HepG2 (cell line): ENCODE measurements at regions not wholly inside any gene's neighbourhood (a gene's known extent, or its start where the extent isn't known, plus 50 kb on each side); places are given as distances from the start of the nearest gene placed in this dataset.

Experiments used
- ATAC-seq: fragments of 200-7000 bp; cut with Tn5 transposase; 3 replicates; pipeline ENCODE4 v1.9.1; 2020; ENCODE audit warnings: mild to moderate bottlenecking, moderate library complexity
- BruUV-seq: library from RNA; stranded (reverse); fragments of 400-500 nt; replicated peaks from 2 replicates; lab custom pipeline; 2021; lab: Mats Ljungman, UMichigan
- CTCF ChIA-PET: fragments of 300-600 bp; formaldehyde crosslinking; extraction: SDS; loops from one replicate; lab custom pipeline; 2021; ENCODE audit warnings: low total read pairs, inconsistent platforms, low intra/inter-chr PET ratio; lab: Yijun Ruan, JAX
- POLR2A ChIA-PET: fragments of 350-600 bp; sonication (Branson Sonifier 250); formaldehyde crosslinking; loops from one replicate; lab custom pipeline; 2020; ENCODE audit warnings: antibody characterized with exemption, inconsistent platforms; lab: Yijun Ruan, JAX
- DNase-seq: peaks from one replicate; pipeline ENCODE4 v3.0.0-alpha.2; 2015; ENCODE audit warnings: low spot score
- FAIRE-seq: peaks from 3 replicates; lab custom pipeline; 2011; peaks lifted over from hg19 to GRCh38; lab: Jason Lieb, UNC
- H2AFZ ChIP-seq: one replicate; pipeline ENCODE4 v1.6.1; 2011; ENCODE audit warnings: low read length, inconsistent platforms
- H3K27ac ChIP-seq: fragments of 300-600 bp; 3 replicates; pipeline ENCODE4 v1.8.0; 2011; ENCODE audit warnings: mixed run types, mild to moderate bottlenecking, mixed read lengths, low read length, inconsistent platforms; ENCODE audit not compliant: insufficient read depth; ENCODE audit errors: extremely low read length
- H3K27me3 ChIP-seq, 2 experiments: fragments of 200-600 bp in 1 of 2; 2 replicates in 1 of 2; 3 replicates in 1 of 2; pipeline versions ENCODE4 v1.6.0 to v1.8.0; 2011; ENCODE audit warnings: low read length in 2 of 2, mild to moderate bottlenecking in 2 of 2, moderate library complexity in 2 of 2, inconsistent platforms in 1 of 2; ENCODE audit not compliant: insufficient read depth in 2 of 2, control insufficient read depth in 1 of 2
- H3K36me3 ChIP-seq, 2 experiments: fragments of 200-600 bp in 1 of 2; replicated peaks in 1 of 2; 2 replicates in 1 of 2; 3 replicates in 1 of 2; pipeline versions ENCODE4 v1.5.1 to v1.8.0; 2011; ENCODE audit warnings: low read length in 2 of 2, inconsistent platforms in 1 of 2; ENCODE audit not compliant: insufficient read depth in 2 of 2, control insufficient read depth in 1 of 2
- H3K4me1 ChIP-seq: 2 replicates; pipeline ENCODE4 v1.5.1; 2012; ENCODE audit warnings: low read length, inconsistent platforms; ENCODE audit not compliant: insufficient read depth
- H3K4me2 ChIP-seq: 2 replicates; pipeline ENCODE4 v1.6.0; 2011; ENCODE audit warnings: low read depth, low read length, inconsistent platforms
- H3K4me3 ChIP-seq, 3 experiments: fragments of 200-600 bp in 1 of 3; sonication (generic), shearing (Covaris generic) in 1 of 3; replicated peaks in 1 of 3; 2 replicates each; pipeline ENCODE4 v1.5.1; 2011 to 2016; ENCODE audit warnings: low read length in 3 of 3, inconsistent platforms in 2 of 3, low read depth in 2 of 3, mild to moderate bottlenecking in 2 of 3, control low read depth in 1 of 3, mixed read lengths in 1 of 3; ENCODE audit not compliant: insufficient read depth in 1 of 3
- H3K79me2 ChIP-seq: one replicate; pipeline ENCODE4 v1.6.1; 2011; ENCODE audit warnings: low read length, inconsistent platforms; ENCODE audit not compliant: insufficient read depth
- H3K9ac ChIP-seq: 2 replicates; pipeline ENCODE4 v1.6.0; 2011; ENCODE audit warnings: mild to moderate bottlenecking, low read depth, low read length, inconsistent platforms; ENCODE audit not compliant: insufficient read depth
- H3K9me3 ChIP-seq: 2 replicates; pipeline ENCODE4 v1.5.1; 2012; ENCODE audit warnings: mild to moderate bottlenecking, low read length
- H4K20me1 ChIP-seq: 2 replicates; pipeline ENCODE4 v1.6.0; 2011; ENCODE audit warnings: inconsistent platforms, mild to moderate bottlenecking, low read length, moderate library complexity; ENCODE audit not compliant: insufficient read depth
- HNF4G ChIP-seq, 2 experiments: sonication (generic) in 1 of 2; formaldehyde crosslinking in 1 of 2; IDR thresholded peaks; 2 replicates each; pipeline versions ENCODE4 v1.4.0 to v1.6.1; 2011 to 2020; ENCODE audit warnings: borderline replicate concordance in 2 of 2, low read depth in 2 of 2, mild to moderate bottlenecking in 2 of 2, low read length in 1 of 2, missing genetic modification reagents in 1 of 2, moderate library complexity in 1 of 2
- HOXA9 ChIP-seq: sonication (generic); formaldehyde crosslinking; IDR thresholded peaks from 2 replicates; pipeline ENCODE4 v1.8.1; 2022; ENCODE audit warnings: missing genetic modification reagents, mild to moderate bottlenecking, moderate library complexity, borderline replicate concordance
- MIER2 ChIP-seq: IDR thresholded peaks from 2 replicates; pipeline ENCODE4 v1.6.1; 2016; ENCODE audit warnings: missing biosample characterization, missing genetic modification reagents
- MXD4 ChIP-seq: IDR thresholded peaks from 2 replicates; pipeline ENCODE4 v1.6.1; 2016; ENCODE audit warnings: mild to moderate bottlenecking, missing biosample characterization, missing genetic modification reagents
- MYNN ChIP-seq: sonication (generic); formaldehyde crosslinking; IDR thresholded peaks from 2 replicates; pipeline ENCODE4 v1.4.0; 2020; ENCODE audit warnings: mild to moderate bottlenecking, low read depth, missing genetic modification reagents
- PHF20 ChIP-seq: sonication (generic); formaldehyde crosslinking; IDR thresholded peaks from 2 replicates; pipeline ENCODE4 v1.5.0; 2020; ENCODE audit warnings: mild to moderate bottlenecking, missing genetic modification reagents
- TBP ChIP-seq: sonication (generic); formaldehyde crosslinking; IDR thresholded peaks from 2 replicates; pipeline ENCODE4 v1.5.0; 2020; ENCODE audit warnings: missing genetic modification reagents
- ZFP82 ChIP-seq: sonication (generic); formaldehyde crosslinking; IDR thresholded peaks from 2 replicates; pipeline ENCODE4 v1.5.1; 2020; ENCODE audit warnings: mild to moderate bottlenecking, missing genetic modification reagents, borderline replicate concordance
- ZNF3 ChIP-seq: IDR thresholded peaks from 2 replicates; pipeline ENCODE4 v1.7.0; 2017; ENCODE audit warnings: inconsistent platforms
- ZNF329 ChIP-seq: sonication (generic); formaldehyde crosslinking; IDR thresholded peaks from 2 replicates; pipeline ENCODE4 v1.9.0; 2021; ENCODE audit warnings: low read depth, mild to moderate bottlenecking, missing genetic modification reagents
- ZNF446 ChIP-seq: sonication (generic); formaldehyde crosslinking; IDR thresholded peaks from 2 replicates; pipeline ENCODE4 v1.5.0; 2020; ENCODE audit warnings: mild to moderate bottlenecking, missing genetic modification reagents
- ZNF512 ChIP-seq: sonication (generic); formaldehyde crosslinking; IDR thresholded peaks from 2 replicates; pipeline ENCODE4 v1.4.0; 2020; ENCODE audit warnings: mild to moderate bottlenecking, missing genetic modification reagents
- ZNF552 ChIP-seq: sonication (generic); formaldehyde crosslinking; IDR thresholded peaks from 2 replicates; pipeline ENCODE4 v1.9.0; 2022; ENCODE audit warnings: missing genetic modification reagents, mild to moderate bottlenecking, borderline replicate concordance
- ZNF841 ChIP-seq: sonication (generic); formaldehyde crosslinking; IDR thresholded peaks from 2 replicates; pipeline ENCODE4 v1.8.1; 2023; ENCODE audit warnings: missing genetic modification reagents, borderline replicate concordance
- ZNF883 ChIP-seq: sonication (generic); formaldehyde crosslinking; IDR thresholded peaks from 2 replicates; pipeline ENCODE4 v1.5.1; 2020; ENCODE audit warnings: mild to moderate bottlenecking, missing genetic modification reagents; ENCODE audit errors: not compliant biosample characterization
- WGBS: methylation state at CpG from one replicate; pipeline ENCODE4 v1.1.6; 2017; ENCODE audit warnings: low lambda C conversion rate; 5-methylcytosine and 5-hydroxymethylcytosine counted together
- in situ Hi-C: cut with HindIII; loops from 2 replicates; pipeline ENCODE4 v1.10.0; 2017; ENCODE audit warnings: low pct_unique_long_range_greater_than_20kb; ENCODE audit not compliant: extremely low pct_ligation_motif_present
- intact Hi-C: fragments of 100-400 bp; cut with micrococcal nuclease; formaldehyde crosslinking; loops from one replicate; pipeline ENCODE4 v1.10.0; 2022; ENCODE audit not compliant: unreplicated experiment
- TF ChIP-seq, protein P1 (sequence below): sonication (generic); formaldehyde crosslinking; IDR thresholded peaks from 2 replicates; pipeline ENCODE4 v1.4.0; 2020; ENCODE audit warnings: missing genetic modification reagents, borderline replicate concordance
- TF ChIP-seq, protein P2 (sequence below): IDR thresholded peaks from 2 replicates; pipeline ENCODE4 v1.6.1; 2016

GRCh38 chr3:59380146-59380545 is 330.3 kb upstream of the CFAP20DC start (continued):
- TF ChIP-seq ZNF512 = no peak
- no peak for TF ChIP-seq HOXA9 (CRISPR knock-in tag)
- no peak for TF ChIP-seq ZNF841 (CRISPR knock-in tag)

GRCh38 chr3:59374818-59375211 is 325.0 kb upstream of the CFAP20DC start:
- no peak for DNase-seq
- ChIA-PET CTCF (no interaction called here), POLR2A (no interaction called here)
- Histone ChIP-seq H3K27me3 (no peaks in the 10 kb centered on the region; a peak in 1 of 5 replicates), H3K4me3 (no peak overlapping the region), H3K4me1 (no peaks in the 10 kb centered on the region), H3K27ac (no peak overlapping the region), H3K9me3 (no peaks in the 10 kb centered on the region), H4K20me1 (no peaks in the 10 kb centered on the region), H2AFZ (no peak overlapping the region), H3K79me2 (no peaks in the 10 kb centered on the region), H3K4me2 (no peak overlapping the region), H3K9ac (no peak overlapping the region), H3K36me3 (no peaks in the 10 kb centered on the region)
- WGBS = 38% methylated on average over 3 of the region's 3 CpGs
- no peak for FAIRE-seq
- ATAC-seq = no peak
- intact Hi-C loops = no loop called here
- in situ Hi-C loops = no loop called here
- BruUV-seq = no TSS peak
- TF ChIP-seq ZNF3 (CRISPR knock-in tag) = no peak
- no peak for TF ChIP-seq HNF4G (IDR thresholded peaks at IDR 0.05; ENCODE audit: borderline replicate concordance, low read depth, low read length)
- no peak for TF ChIP-seq HNF4G (CRISPR knock-in tag; IDR thresholded peaks at IDR 0.05; ENCODE audit: borderline replicate concordance, low read depth)
- no peak for TF ChIP-seq MIER2
- no peak for TF ChIP-seq ZFP82 (CRISPR knock-in tag)
- no peak for TF ChIP-seq PHF20
- TF ChIP-seq, protein P1, sequence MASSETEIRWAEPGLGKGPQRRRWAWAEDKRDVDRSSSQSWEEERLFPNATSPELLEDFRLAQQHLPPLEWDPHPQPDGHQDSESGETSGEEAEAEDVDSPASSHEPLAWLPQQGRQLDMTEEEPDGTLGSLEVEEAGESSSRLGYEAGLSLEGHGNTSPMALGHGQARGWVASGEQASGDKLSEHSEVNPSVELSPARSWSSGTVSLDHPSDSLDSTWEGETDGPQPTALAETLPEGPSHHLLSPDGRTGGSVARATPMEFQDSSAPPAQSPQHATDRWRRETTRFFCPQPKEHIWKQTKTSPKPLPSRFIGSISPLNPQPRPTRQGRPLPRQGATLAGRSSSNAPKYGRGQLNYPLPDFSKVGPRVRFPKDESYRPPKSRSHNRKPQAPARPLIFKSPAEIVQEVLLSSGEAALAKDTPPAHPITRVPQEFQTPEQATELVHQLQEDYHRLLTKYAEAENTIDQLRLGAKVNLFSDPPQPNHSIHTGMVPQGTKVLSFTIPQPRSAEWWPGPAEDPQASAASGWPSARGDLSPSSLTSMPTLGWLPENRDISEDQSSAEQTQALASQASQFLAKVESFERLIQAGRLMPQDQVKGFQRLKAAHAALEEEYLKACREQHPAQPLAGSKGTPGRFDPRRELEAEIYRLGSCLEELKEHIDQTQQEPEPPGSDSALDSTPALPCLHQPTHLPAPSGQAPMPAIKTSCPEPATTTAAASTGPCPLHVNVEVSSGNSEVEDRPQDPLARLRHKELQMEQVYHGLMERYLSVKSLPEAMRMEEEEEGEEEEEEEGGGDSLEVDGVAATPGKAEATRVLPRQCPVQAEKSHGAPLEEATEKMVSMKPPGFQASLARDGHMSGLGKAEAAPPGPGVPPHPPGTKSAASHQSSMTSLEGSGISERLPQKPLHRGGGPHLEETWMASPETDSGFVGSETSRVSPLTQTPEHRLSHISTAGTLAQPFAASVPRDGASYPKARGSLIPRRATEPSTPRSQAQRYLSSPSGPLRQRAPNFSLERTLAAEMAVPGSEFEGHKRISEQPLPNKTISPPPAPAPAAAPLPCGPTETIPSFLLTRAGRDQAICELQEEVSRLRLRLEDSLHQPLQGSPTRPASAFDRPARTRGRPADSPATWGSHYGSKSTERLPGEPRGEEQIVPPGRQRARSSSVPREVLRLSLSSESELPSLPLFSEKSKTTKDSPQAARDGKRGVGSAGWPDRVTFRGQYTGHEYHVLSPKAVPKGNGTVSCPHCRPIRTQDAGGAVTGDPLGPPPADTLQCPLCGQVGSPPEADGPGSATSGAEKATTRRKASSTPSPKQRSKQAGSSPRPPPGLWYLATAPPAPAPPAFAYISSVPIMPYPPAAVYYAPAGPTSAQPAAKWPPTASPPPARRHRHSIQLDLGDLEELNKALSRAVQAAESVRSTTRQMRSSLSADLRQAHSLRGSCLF (CRISPR knock-in tag) = no peak
- no peak for TF ChIP-seq MXD4
- TF ChIP-seq TBP = no peak
- no peak for TF ChIP-seq ZNF329 (CRISPR knock-in tag)
- TF ChIP-seq ZNF883 = no peak
- TF ChIP-seq MYNN (CRISPR knock-in tag) = no peak
- TF ChIP-seq ZNF552 (CRISPR knock-in tag) = no peak
- TF ChIP-seq, protein P2, sequence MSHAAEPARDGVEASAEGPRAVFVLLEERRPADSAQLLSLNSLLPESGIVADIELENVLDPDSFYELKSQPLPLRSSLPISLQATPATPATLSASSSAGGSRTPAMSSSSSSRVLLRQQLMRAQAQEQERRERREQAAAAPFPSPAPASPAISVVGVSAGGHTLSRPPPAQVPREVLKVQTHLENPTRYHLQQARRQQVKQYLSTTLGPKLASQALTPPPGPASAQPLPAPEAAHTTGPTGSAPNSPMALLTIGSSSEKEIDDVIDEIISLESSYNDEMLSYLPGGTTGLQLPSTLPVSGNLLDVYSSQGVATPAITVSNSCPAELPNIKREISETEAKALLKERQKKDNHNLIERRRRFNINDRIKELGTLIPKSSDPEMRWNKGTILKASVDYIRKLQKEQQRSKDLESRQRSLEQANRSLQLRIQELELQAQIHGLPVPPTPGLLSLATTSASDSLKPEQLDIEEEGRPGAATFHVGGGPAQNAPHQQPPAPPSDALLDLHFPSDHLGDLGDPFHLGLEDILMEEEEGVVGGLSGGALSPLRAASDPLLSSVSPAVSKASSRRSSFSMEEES (CRISPR knock-in tag) = no peak
- no peak for TF ChIP-seq ZNF446 (CRISPR knock-in tag)
